NCI-H1417 (cell line): ENCODE measurements at regions not wholly inside any gene's neighbourhood (a gene's known extent, or its start where the extent isn't known, plus 50 kb on each side); places are given as distances from the start of the nearest gene placed in this dataset.

ENCODE experiments used
- DNase-seq, 3 experiments: peaks; one replicate each; lab custom pipeline; 2025; lab: John Stamatoyannopoulos, UW

GRCh38 chr1:101152633-101153032 lies 84.2 kb upstream of the S1PR1 start:
- DNase-seq: no peak

GRCh38 chr1:101151286-101151685 lies 85.5 kb upstream of the S1PR1 start:
- DNase-seq: no peak

DNA sequence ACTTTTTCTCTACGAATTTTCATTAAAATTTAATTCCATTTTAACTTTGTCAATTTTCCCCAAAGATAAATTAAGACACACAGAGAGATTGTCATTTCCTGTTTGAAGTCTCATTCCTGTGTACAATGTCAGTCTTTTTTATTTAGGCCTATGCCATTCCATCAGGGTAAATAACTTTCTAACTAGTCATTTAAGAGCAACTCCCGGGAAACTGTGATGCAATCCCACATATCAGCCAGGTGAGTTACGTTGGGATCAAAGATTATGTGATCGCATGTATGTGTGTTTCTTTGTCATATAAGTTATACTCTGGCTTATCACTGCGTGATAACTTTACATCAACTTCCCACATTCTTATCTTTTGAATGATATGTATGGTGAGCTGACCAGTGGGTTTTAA lies 86.1 kb upstream of the S1PR1 start:
- DNase-seq: no peak

GRCh38 chr1:101150266-101150665 lies 86.6 kb upstream of the S1PR1 start:
- no peak for DNase-seq

DNA sequence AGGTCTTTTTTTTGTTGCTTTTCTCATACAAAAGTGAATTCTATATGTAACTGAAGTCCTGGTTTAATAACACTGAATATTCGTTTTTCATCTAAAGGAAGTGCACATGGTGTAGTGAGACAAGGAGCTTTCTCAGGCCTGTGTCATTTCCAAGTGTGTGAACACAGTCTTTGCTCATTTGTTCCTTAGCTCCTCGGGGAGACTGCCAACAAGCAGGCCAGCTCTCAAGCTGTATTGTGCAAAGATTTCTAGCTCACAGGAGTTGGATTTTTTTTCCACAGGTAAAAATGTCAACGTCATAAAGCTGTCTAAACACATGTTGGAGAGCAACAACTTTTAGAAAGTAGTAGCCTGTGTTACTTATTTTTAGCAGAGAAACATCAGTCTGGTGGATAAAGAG lies 87.8 kb upstream of the S1PR1 start:
- DNase-seq: no peak

- no peak for DNase-seq
These were observed 89.4 kb upstream of the S1PR1 start for GRCh38 chr1:101147381-101147780.

GRCh38 chr1:101145449-101145820 lies 91.4 kb upstream of the S1PR1 start:
- DNase-seq: no peak

DNA sequence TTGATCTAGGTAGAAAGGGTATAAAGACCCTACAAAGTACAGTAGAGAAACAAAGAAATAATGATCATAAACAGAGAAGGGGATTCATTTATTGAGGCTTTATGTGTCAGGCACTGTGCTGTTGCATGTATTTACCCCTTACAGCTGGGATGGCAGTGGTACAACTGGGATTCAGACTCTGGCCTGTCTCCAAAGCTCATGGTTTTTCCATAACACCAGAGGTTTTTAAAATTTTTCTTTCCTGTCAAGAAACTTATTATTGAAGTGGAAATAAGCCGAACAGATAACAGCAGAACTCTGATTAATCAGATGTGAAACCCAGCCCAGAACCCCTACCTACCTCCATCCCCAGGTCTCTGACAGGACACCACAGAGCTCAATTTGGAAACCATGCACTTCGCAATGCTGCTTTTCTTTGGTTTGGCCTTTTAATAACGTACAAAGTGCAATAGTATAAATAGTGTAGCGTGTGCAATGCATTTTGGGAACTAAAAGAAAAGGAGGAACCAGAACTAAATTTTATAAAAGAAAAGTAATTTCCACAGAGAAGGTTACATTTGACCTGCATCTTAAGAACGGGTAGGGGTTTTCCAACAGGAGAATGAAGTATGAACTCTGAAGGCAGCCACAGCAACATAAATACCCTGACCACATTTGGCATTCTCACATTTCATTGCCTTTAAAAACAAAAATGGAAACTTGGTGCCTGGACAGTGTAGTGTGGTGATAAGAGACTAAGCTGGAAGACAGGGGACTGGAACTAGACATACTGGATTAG lies 92.0 kb upstream of the S1PR1 start:
- no peak for DNase-seq

- no peak for DNase-seq
These were observed 94.6 kb upstream of the S1PR1 start for GRCh38 chr1:101142244-101142643.

DNA sequence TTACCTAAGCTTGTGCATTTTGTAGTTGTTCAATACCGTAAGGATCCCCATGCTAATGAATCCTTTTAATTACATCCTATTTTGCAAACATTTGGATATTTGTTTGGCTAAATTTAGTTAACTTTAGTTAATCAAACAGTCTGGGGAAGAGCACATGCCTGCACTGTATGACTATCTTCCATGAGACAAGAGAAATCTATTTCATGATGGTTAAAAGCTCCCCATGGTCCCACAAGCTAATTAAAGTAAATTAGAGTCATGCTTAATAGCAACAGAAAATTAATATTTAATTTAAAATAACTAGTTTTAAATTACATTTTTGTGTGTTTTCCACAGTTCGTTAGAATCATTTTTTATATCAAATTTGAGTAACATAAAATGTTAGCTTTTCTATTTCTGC lies 95.4 kb upstream of the S1PR1 start:
- no peak for DNase-seq

DNA sequence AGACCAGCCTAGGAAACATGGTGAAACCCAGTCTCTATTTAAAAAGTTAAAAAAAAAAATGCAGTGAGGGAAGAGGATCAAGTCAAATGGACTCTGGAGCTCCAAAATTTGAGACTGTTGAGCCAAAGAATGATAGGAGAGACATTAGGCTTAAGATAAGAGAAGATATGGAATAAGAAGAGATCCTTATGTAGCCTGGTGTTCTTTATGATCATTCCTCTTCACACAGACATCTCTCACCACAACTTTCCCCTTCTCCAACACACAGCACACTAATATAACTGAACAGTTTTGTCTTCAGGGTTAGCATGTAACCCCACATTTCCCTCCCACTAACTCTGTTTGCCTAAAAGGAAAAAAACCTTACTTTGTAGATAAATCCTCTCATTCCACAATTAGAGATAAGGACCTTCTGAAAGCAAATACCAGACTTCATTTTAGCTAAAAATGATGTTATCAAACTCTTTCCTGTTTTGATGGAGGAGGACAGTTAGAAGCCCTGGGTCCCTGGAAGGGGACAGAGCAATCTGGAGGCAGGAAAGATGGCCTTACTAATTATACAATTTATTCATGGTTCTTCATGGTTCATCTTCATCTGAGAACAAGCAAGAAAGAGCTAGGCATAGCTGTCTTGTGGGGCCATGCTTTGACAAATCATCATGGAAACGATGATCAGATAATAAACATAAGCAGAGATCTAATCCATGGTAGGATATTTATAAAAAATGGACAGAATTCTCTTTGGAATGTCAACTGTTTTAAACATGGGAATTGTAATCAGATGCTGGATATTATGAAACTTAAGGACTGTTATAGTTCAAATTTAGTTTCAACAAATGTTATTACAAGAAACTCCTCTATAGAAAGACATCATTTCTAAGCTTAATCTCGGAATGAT lies 96.7 kb upstream of the S1PR1 start:
- no peak for DNase-seq

DNA sequence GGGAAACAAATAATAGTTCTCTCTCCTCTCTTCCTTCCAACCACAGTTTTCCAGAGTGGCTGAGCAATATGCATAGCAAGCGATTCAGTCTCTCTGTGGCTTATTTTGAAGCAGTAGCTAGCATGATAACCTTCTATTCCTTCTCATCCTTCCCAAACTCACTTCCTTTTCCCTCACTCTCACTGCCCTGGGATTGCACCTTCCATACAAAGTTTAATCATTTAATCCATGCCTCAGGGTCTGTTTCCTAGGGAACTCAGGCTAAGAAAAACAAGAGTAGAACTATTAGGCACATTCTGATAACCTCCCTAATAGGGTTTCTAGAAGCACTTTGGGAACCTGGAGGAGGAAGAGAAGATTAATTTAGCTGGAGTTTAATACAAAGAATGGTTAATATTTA lies 97.7 kb upstream of the S1PR1 start:
- DNase-seq: no peak

- no peak for DNase-seq
These were observed 99.4 kb upstream of the S1PR1 start for GRCh38 chr1:101137144-101138126.

- DNase-seq: no peak
These were observed 100.1 kb upstream of the S1PR1 start for GRCh38 chr1:101136739-101137138.

- no peak for DNase-seq
These were observed 100.5 kb upstream of the S1PR1 start for GRCh38 chr1:101136271-101136670.

GRCh38 chr1:101135526-101135925 lies 101.3 kb upstream of the S1PR1 start:
- no peak for DNase-seq

- peak in 1 of 3 experiments; percentile 13 for DNase-seq
These were observed 105.5 kb upstream of the S1PR1 start for GRCh38 chr1:101131239-101131843.

GRCh38 chr1:101130673-101131072 lies 105.1 kb upstream of the DPH5 start:
- no peak for DNase-seq

DNA sequence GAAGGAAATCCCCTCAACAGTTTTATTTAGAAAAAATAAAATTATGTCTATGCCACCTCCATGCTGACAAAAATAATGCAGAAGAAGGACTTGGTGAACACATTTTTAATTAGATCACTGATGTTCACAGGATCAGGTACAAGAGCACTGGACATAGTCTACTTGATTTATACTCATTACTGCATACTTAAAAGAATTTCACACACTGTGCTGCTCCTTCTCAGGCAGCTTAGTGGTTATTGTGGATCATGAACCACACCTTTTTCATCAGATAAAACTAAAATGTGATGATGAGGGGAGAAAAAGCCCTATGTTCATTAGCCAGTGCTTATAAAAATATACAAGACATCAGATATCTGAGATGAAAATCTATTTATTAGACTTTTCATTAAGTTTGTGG lies 103.3 kb upstream of the DPH5 start:
- DNase-seq: no peak

GRCh38 chr1:101128211-101128727 lies 102.7 kb upstream of the DPH5 start:
- DNase-seq: no peak

DNA sequence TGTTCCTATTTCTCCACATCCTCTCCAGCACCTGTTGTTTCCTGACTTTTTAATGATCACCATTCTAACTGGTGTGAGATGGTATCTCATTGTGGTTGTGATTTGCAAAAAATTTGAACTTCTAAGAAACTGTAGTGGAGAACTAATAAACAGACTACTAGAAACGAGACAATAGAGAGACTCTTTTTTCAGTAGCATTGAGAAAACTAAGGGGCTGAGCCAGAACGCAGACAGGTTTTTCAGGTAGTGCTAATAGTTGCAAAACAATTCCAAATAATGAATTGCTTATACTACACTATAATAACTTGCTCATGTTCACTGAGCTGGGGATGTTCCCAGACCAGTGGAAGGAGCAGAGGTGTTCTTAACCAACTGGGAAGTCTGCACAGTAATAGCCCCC lies 98.8 kb upstream of the DPH5 start:
- no peak for DNase-seq
